B cell (primary cell): ENCODE measurements at regions not wholly inside any gene's neighbourhood (a gene's known extent, or its start where the extent isn't known, plus 50 kb on each side); places are given as distances from the start of the nearest gene placed in this dataset.

Experiments
- ATAC-seq: fragments of 200-7000 bp; cut with Tn5 transposase; one replicate; pipeline ENCODE4 v1.10.0; 2021; ENCODE audit warnings: low read depth, mild to moderate bottlenecking, moderate number of reproducible peaks, moderate library complexity
- CTCF ChIA-PET: fragments of 350-600 bp; sonication (Branson Sonifier 250); formaldehyde crosslinking; loops from one replicate; lab custom pipeline; 2021; ENCODE audit warnings: antibody characterized with exemption, inconsistent platforms; lab: Charles Lee
- POLR2A ChIA-PET: fragments of 350-600 bp; sonication (Branson Sonifier 250); formaldehyde crosslinking; loops from one replicate; lab custom pipeline; 2021; ENCODE audit warnings: antibody characterized with exemption; lab: Charles Lee
- DNase-seq: peaks from one replicate; pipeline ENCODE4 v3.0.0; 2013
- H2AFZ ChIP-seq: 2 replicates; pipeline ENCODE4 v1.6.1; 2012; ENCODE audit warnings: mild to moderate bottlenecking, low read depth, low read length; ENCODE audit not compliant: insufficient read depth, poor library complexity, severe bottlenecking
- H3K27ac ChIP-seq, 2 donors: 1 replicate in 1 of 2; 2 replicates in 1 of 2; pipeline ENCODE4 v1.5.1; 2012 to 2013; ENCODE audit warnings: low read length in 2 of 2, mild to moderate bottlenecking in 2 of 2, moderate library complexity in 1 of 2
- H3K27me3 ChIP-seq, 4 experiments: fragments of 200-600 bp in 1 of 4; sonication (generic) in 1 of 4; replicated peaks in 1 of 4; 1 replicate in 2 of 4; 2 replicates in 2 of 4; pipeline versions ENCODE4 v1.6.1 to v1.7.0; 2013 to 2016; ENCODE audit warnings: low read length in 3 of 4, mild to moderate bottlenecking in 2 of 4, mixed read lengths in 1 of 4, moderate library complexity in 1 of 4; ENCODE audit not compliant: insufficient read depth in 4 of 4, control insufficient read depth in 3 of 4; ENCODE audit errors: control extremely low read depth in 1 of 4
- H3K36me3 ChIP-seq, 2 experiments: replicated peaks in 1 of 2; 1 replicate in 1 of 2; 2 replicates in 1 of 2; pipeline versions ENCODE4 v1.6.1 to v1.7.1; 2013; ENCODE audit warnings: low read length in 1 of 2; ENCODE audit not compliant: insufficient read depth in 2 of 2, control insufficient read depth in 1 of 2; ENCODE audit errors: control extremely low read depth in 1 of 2, extremely low read depth in 1 of 2
- H3K4me1 ChIP-seq, 2 donors: fragments of 200-600 bp in 1 of 2; sonication (generic) in 1 of 2; 1 replicate in 1 of 2; 2 replicates in 1 of 2; pipeline versions ENCODE4 v1.5.1 to v1.6.1; 2013 to 2017; ENCODE audit warnings: low read length in 2 of 2; ENCODE audit not compliant: control insufficient read depth in 2 of 2, insufficient read depth in 2 of 2
- H3K4me2 ChIP-seq: replicated peaks from 2 replicates; pipeline ENCODE3; 2012; ENCODE audit warnings: mild to moderate bottlenecking, low read depth, low read length; ENCODE audit not compliant: poor library complexity, severe bottlenecking
- H3K4me3 ChIP-seq, 5 experiments: fragments of 200-600 bp in 1 of 5; sonication (generic) in 1 of 5; 1 replicate in 3 of 5; 2 replicates in 2 of 5; pipeline versions ENCODE4 v1.5.1 to v1.7.0; 2011 to 2016; ENCODE audit warnings: low read length in 4 of 5, mild to moderate bottlenecking in 4 of 5, low read depth in 2 of 5, control low read depth in 1 of 5, moderate library complexity in 1 of 5; ENCODE audit not compliant: insufficient read depth in 1 of 5; ENCODE audit errors: control extremely low read depth in 1 of 5, extremely low read depth in 1 of 5
- H3K79me2 ChIP-seq: fragments of 200-600 bp; sonication (generic); one replicate; pipeline ENCODE4 v1.6.0; 2016; ENCODE audit warnings: low read length; ENCODE audit not compliant: control insufficient read depth, insufficient read depth
- H3K9ac ChIP-seq: fragments of 200-600 bp; sonication (generic); 2 replicates; pipeline ENCODE4 v1.6.1; 2017; ENCODE audit warnings: mild to moderate bottlenecking, low read length, moderate library complexity
- H3K9me3 ChIP-seq, 3 donors: one replicate each; pipeline versions ENCODE4 v1.6.1 to v1.7.1; 2013; ENCODE audit warnings: low read length in 2 of 3; ENCODE audit not compliant: control insufficient read depth in 2 of 3, insufficient read depth in 1 of 3; ENCODE audit errors: control extremely low read depth in 1 of 3
- H4K20me1 ChIP-seq: 2 replicates; pipeline ENCODE4 v1.6.0; 2012; ENCODE audit warnings: mild to moderate bottlenecking, low read length; ENCODE audit not compliant: insufficient read depth, control insufficient read depth, poor library complexity, severe bottlenecking
- H3K27ac Mint-ChIP-seq: one replicate; pipeline ENCODE4 v1.8.0; 2021; ENCODE audit warnings: mixed read lengths
- H3K27me3 Mint-ChIP-seq: one replicate; pipeline ENCODE4 v1.8.0; 2021; ENCODE audit warnings: mixed read lengths
- H3K4me1 Mint-ChIP-seq: one replicate; pipeline ENCODE4 v1.8.0; 2021; ENCODE audit warnings: mixed read lengths
- H3K4me3 Mint-ChIP-seq: one replicate; pipeline ENCODE4 v1.8.0; 2021; ENCODE audit warnings: mixed read lengths
- H3K9me3 Mint-ChIP-seq: one replicate; pipeline ENCODE4 v1.8.0; 2022; ENCODE audit warnings: mixed read lengths; ENCODE audit not compliant: insufficient read depth
- EZH2 ChIP-seq: IDR thresholded peaks from 2 replicates; pipeline ENCODE4 v1.6.1; 2012; ENCODE audit warnings: borderline replicate concordance, low read depth, mild to moderate bottlenecking, moderate library complexity, low read length; ENCODE audit not compliant: insufficient read depth, poor library complexity, severe bottlenecking
- WGBS: methylation state at CpG from one replicate; pipeline ENCODE4 v1.1.5; 2013; ENCODE audit warnings: missing lambda C conversion rate; ENCODE audit not compliant: insufficient coverage; 5-methylcytosine and 5-hydroxymethylcytosine counted together
- intact Hi-C: fragments of 100-400 bp; cut with micrococcal nuclease; formaldehyde crosslinking; loops from one replicate; pipeline ENCODE4 v1.10.0; 2022
- TF ChIP-seq, protein P1 (sequence below): fragments of 200-600 bp; IDR thresholded peaks from one replicate; pipeline ENCODE4 v1.8.0; 2022; ENCODE audit warnings: antibody characterized with exemption, mild to moderate bottlenecking

DNA sequence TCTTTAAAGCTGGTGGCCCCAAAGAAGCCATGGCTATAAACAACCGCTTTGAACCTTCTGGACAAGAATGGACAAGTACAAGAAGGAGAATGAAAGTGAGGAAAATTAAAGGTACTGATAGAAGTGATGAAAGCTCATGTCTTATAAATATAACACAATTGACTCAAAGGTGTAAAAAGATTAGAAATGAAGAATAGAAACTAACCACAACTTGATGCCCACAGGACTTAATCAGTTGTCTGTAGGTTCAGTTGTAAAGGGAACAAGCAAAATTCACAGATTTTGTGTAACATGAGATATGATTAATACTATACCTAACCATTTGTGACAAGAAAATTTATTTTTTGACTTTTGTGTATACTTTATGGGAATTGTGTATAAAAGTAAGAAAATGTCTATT lies 135.7 kb downstream of the NUP35 start:
- Histone ChIP-seq H3K4me1 (no peaks in the 10 kb centered on the region), H4K20me1 (no peaks in the 10 kb centered on the region), H3K4me3 (no peak overlapping the region), H3K36me3 (no peaks in the 10 kb centered on the region), H3K27ac (no peak overlapping the region), H3K79me2 (no peaks in the 10 kb centered on the region), H3K9me3 (peaks cover 0 to 15% (median 0%) of the 10 kb centered on the region in 3 donors), H3K9ac (no peak overlapping the region), H2AFZ (no peak overlapping the region), H3K27me3 (no peaks in the 10 kb centered on the region), H3K4me2 (no peak overlapping the region)
- no CpG with 5 or more reads among the region's 1 CpG for WGBS
- no peaks in the 10 kb centered on the region for H3K9me3 Mint-ChIP-seq
- intact Hi-C loops: no loop called here
- H3K4me1 Mint-ChIP-seq: no peaks in the 10 kb centered on the region
- no peaks in the 10 kb centered on the region for H3K27me3 Mint-ChIP-seq
- H3K27ac Mint-ChIP-seq: no peak overlapping the region
- ChIA-PET POLR2A (no interaction called here), CTCF (no interaction called here)
- TF ChIP-seq, protein P1, sequence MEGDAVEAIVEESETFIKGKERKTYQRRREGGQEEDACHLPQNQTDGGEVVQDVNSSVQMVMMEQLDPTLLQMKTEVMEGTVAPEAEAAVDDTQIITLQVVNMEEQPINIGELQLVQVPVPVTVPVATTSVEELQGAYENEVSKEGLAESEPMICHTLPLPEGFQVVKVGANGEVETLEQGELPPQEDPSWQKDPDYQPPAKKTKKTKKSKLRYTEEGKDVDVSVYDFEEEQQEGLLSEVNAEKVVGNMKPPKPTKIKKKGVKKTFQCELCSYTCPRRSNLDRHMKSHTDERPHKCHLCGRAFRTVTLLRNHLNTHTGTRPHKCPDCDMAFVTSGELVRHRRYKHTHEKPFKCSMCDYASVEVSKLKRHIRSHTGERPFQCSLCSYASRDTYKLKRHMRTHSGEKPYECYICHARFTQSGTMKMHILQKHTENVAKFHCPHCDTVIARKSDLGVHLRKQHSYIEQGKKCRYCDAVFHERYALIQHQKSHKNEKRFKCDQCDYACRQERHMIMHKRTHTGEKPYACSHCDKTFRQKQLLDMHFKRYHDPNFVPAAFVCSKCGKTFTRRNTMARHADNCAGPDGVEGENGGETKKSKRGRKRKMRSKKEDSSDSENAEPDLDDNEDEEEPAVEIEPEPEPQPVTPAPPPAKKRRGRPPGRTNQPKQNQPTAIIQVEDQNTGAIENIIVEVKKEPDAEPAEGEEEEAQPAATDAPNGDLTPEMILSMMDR: no peak
- TF ChIP-seq EZH2: no peak
- no peak overlapping the region for H3K4me3 Mint-ChIP-seq
- DNase-seq: no peak
- no peak for ATAC-seq

DNA sequence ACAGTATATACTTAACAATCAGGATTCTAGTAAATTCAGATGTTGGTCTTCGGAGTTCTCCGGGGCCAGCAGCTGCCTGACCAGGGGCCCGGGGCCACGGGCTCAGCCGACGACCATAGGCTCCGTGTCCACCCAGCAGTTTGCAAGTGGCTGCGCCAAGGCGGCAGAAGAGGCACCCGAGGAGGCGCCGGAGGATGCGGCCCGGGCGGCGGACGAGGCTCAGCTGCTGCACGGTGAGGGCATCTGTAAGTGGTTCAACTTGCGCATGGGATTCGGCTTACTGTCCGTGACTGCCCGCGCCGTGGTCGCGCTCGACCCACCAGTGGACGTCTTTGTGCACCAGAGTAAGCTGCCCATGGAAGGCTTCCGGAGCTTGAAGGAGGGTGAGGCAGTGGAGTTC lies 136.3 kb downstream of the NUP35 start:
- CTCF ChIA-PET: no interaction called here
- intact Hi-C loops: no loop called here

More for the DNA sequence above, 136.3 kb downstream of the NUP35 start:
- Histone ChIP-seq H3K4me2 (no peak overlapping the region), H3K4me3 (no peak overlapping the region), H2AFZ (no peak overlapping the region), H3K9me3 (peaks cover 0 to 19% (median 0%) of the 10 kb centered on the region in 3 donors), H3K4me1 (no peaks in the 10 kb centered on the region), H3K79me2 (no peaks in the 10 kb centered on the region), H3K36me3 (no peaks in the 10 kb centered on the region), H3K27ac (no peak overlapping the region), H3K27me3 (no peaks in the 10 kb centered on the region), H4K20me1 (no peaks in the 10 kb centered on the region), H3K9ac (no peak overlapping the region)
- POLR2A ChIA-PET: no interaction called here
- DNase-seq (no peak), ATAC-seq (no peak)
- no peak for TF ChIP-seq EZH2
- TF ChIP-seq, protein P1: no peak
- 98% methylated on average over 29 of the region's 29 CpGs for WGBS
- Mint-ChIP-seq H3K9me3 (no peaks in the 10 kb centered on the region), H3K4me1 (no peaks in the 10 kb centered on the region), H3K4me3 (no peak overlapping the region), H3K27me3 (no peaks in the 10 kb centered on the region), H3K27ac (no peak overlapping the region)
